GM23248 (cell line): ENCODE measurements at regions not wholly inside any gene's neighbourhood (a gene's known extent, or its start where the extent isn't known, plus 50 kb on each side); places are given as distances from the start of the nearest gene placed in this dataset.

Experiments used
- EZH2 ChIP-seq: fragments of 200-600 bp; sonication (generic); IDR thresholded peaks from 2 replicates; pipeline ENCODE4 v1.6.1; 2018; ENCODE audit warnings: antibody characterized with exemption, mild to moderate bottlenecking; ENCODE audit not compliant: insufficient read depth, poor library complexity, severe bottlenecking
- EZH2phosphoT487 ChIP-seq: fragments of 200-600 bp; sonication (generic); IDR thresholded peaks from 2 replicates; pipeline ENCODE4 v1.6.1; 2018; ENCODE audit warnings: antibody characterized with exemption, moderate library complexity, mild to moderate bottlenecking, low read depth; ENCODE audit not compliant: insufficient read depth

DNA sequence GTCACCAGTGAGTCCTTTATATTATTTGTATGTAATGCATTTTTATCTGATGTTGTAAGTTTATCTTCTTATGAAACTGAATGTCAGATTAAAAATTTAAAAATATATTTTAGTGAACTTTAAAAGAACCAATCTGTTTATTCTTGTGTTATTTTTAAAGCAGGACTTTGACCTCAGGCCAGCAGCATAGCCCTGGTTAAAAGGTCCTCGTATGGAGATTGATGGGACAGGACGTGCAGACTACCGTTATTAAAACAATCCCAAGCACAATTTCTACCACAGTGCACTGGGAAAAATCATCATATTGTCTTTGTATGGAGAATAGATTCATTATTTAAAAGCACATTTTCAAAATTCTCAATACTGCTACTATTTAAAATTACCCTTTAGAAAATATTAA, 573.8 kb upstream of the ARGLU1 start:
- no peak for TF ChIP-seq EZH2
- TF ChIP-seq EZH2phosphoT487 = no peak
